A549 (cell line): ENCODE measurements at regions not wholly inside any gene's neighbourhood (a gene's known extent, or its start where the extent isn't known, plus 50 kb on each side); places are given as distances from the start of the nearest gene placed in this dataset.
A peak's percentile ranks its signal among the peaks of the same experiment; 100 is the strongest.

Source experiments
- ATAC-seq, 2 experiments: fragments of 200-7000 bp in 1 of 2; fragments of >200 bp in 1 of 2; cut with Nextera tagmentation in 1 of 2; cut with Tn5 transposase in 1 of 2; 3 replicates each; pipeline versions ENCODE4 v1.8.0 to v1.9.1; 2018 to 2020; ENCODE audit warnings: mild to moderate bottlenecking in 1 of 2, moderate library complexity in 1 of 2
- CTCF ChIA-PET: fragments of 300-600 bp; sonication (Branson Sonifier 250); formaldehyde crosslinking; extraction: SDS; loops from one replicate; lab custom pipeline; 2021; ENCODE audit warnings: antibody characterized with exemption, inconsistent platforms; lab: Yijun Ruan, JAX
- POLR2A ChIA-PET: fragments of 350-600 bp; formaldehyde crosslinking; extraction: SDS; loops from one replicate; lab custom pipeline; 2021; ENCODE audit warnings: antibody characterized with exemption, inconsistent platforms; lab: Yijun Ruan, JAX
- DNase-seq, 2 experiments: peaks; one replicate each; pipeline versions ENCODE4 v3.0.0 to v3.0.0-alpha.2; 2011 to 2016; ENCODE audit warnings: low read depth in 1 of 2, low spot score in 1 of 2
- FAIRE-seq: peaks from 2 replicates; lab custom pipeline; 2011; peaks lifted over from hg19 to GRCh38; lab: Jason Lieb, UNC
- H3K27ac ChIP-seq, 2 experiments: fragments of >200 bp; sonication (Bioruptor Twin); formaldehyde crosslinking; 3 replicates each; pipeline ENCODE4 v1.5.1; 2016 to 2017
- H3K4me1 ChIP-seq: fragments of >200 bp; sonication (Bioruptor Twin); formaldehyde crosslinking; 3 replicates; pipeline ENCODE4 v1.6.1; 2016
- H3K4me2 ChIP-seq: fragments of >200 bp; sonication (Bioruptor Twin); formaldehyde crosslinking; 3 replicates; pipeline ENCODE4 v1.6.1; 2016
- H3K4me3 ChIP-seq: fragments of >200 bp; sonication (Bioruptor Twin); formaldehyde crosslinking; 3 replicates; pipeline ENCODE4 v1.5.1; 2016
- H3K9me3 ChIP-seq: fragments of >200 bp; sonication (Bioruptor Twin); formaldehyde crosslinking; 3 replicates; pipeline ENCODE4 v1.6.1; 2016
- BCL3 ChIP-seq: fragments of >200 bp; sonication (Bioruptor Twin); formaldehyde crosslinking; IDR thresholded peaks from 3 replicates; pipeline ENCODE4 v1.6.1; 2016
- CHD2 ChIP-seq: fragments of 150-350 bp; IDR thresholded peaks from 2 replicates; pipeline ENCODE4 v1.6.1; 2014; ENCODE audit warnings: low read length; ENCODE audit not compliant: partially characterized antibody
- CTCF ChIP-seq: fragments of >200 bp; sonication (Bioruptor Twin); formaldehyde crosslinking; IDR thresholded peaks from 3 replicates; pipeline ENCODE4 v1.5.1; 2016
- E2F6 ChIP-seq: IDR thresholded peaks from 2 replicates; pipeline ENCODE4 v1.6.1; 2012; ENCODE audit warnings: low read depth, borderline replicate concordance
- ELK1 ChIP-seq: fragments of 150-350 bp; IDR thresholded peaks from 2 replicates; pipeline ENCODE4 v1.6.1; 2014; ENCODE audit warnings: low read depth, mild to moderate bottlenecking, low read length
- FOSB ChIP-seq: fragments of 250-450 bp; sonication (Bioruptor Pico); IDR thresholded peaks from 2 replicates; pipeline ENCODE4 v1.5.0; 2020; ENCODE audit warnings: mild to moderate bottlenecking, moderate library complexity
- FOSL2 ChIP-seq, 2 experiments: fragments of 450-650 bp in 1 of 2; fragments of >200 bp in 1 of 2; sonication (Bioruptor Twin) in 1 of 2; formaldehyde crosslinking; IDR thresholded peaks; 2 replicates each; pipeline versions ENCODE4 v1.5.0 to v1.6.1; 2016 to 2020; ENCODE audit warnings: mild to moderate bottlenecking in 1 of 2, moderate library complexity in 1 of 2
- GATA3 ChIP-seq: IDR thresholded peaks from 2 replicates; pipeline ENCODE4 v1.6.1; 2012; ENCODE audit warnings: borderline replicate concordance
- HDAC2 ChIP-seq: fragments of 200-600 bp; sonication (generic); IDR thresholded peaks from 2 replicates; pipeline ENCODE4 v1.6.1; 2016
- HEYL ChIP-seq: fragments of 250-450 bp; sonication (Bioruptor Pico); IDR thresholded peaks from 2 replicates; pipeline ENCODE4 v1.8.0; 2021; ENCODE audit warnings: mild to moderate bottlenecking, moderate library complexity
- HOXB13 ChIP-seq: fragments of 250-450 bp; sonication (Bioruptor Pico); IDR thresholded peaks from 2 replicates; pipeline ENCODE4 v1.5.0; 2020; ENCODE audit warnings: low read depth, mild to moderate bottlenecking, moderate library complexity
- HOXB5 ChIP-seq: fragments of 250-450 bp; sonication (Bioruptor Pico); IDR thresholded peaks from 2 replicates; pipeline ENCODE4 v1.5.0; 2020; ENCODE audit warnings: mild to moderate bottlenecking, moderate library complexity
- KDM5A ChIP-seq: fragments of 200-600 bp; sonication (generic); IDR thresholded peaks from 2 replicates; pipeline ENCODE4 v1.6.1; 2016; ENCODE audit warnings: antibody characterized with exemption, mild to moderate bottlenecking
- MAFK ChIP-seq: fragments of 450-650 bp; IDR thresholded peaks from 2 replicates; pipeline ENCODE4 v1.6.1; 2014; ENCODE audit not compliant: partially characterized antibody
- NFE2L2 ChIP-seq: fragments of 150-350 bp; conservative IDR thresholded peaks from 2 replicates; pipeline ENCODE4 v1.6.1; 2014; ENCODE audit warnings: low read length
- PBX3 ChIP-seq: IDR thresholded peaks from 2 replicates; pipeline ENCODE4 v1.6.1; 2012
- PHF8 ChIP-seq: fragments of 200-600 bp; sonication (generic); IDR thresholded peaks from 2 replicates; pipeline ENCODE4 v1.6.1; 2016; ENCODE audit warnings: low read depth, mild to moderate bottlenecking, antibody characterized with exemption, moderate library complexity, borderline replicate concordance
- SMC3 ChIP-seq: fragments of >200 bp; sonication (Bioruptor Twin); formaldehyde crosslinking; IDR thresholded peaks from 3 replicates; pipeline ENCODE4 v1.6.1; 2018; ENCODE audit warnings: inconsistent platforms
- TFCP2L1 ChIP-seq: fragments of 250-450 bp; sonication (Bioruptor Pico); IDR thresholded peaks from 2 replicates; pipeline ENCODE4 v1.5.0; 2021; ENCODE audit warnings: mild to moderate bottlenecking
- USF2 ChIP-seq: fragments of 450-650 bp; IDR thresholded peaks from 2 replicates; pipeline ENCODE4 v1.6.1; 2014; ENCODE audit warnings: antibody characterized with exemption
- ZNF302 ChIP-seq: fragments of 250-450 bp; sonication (Bioruptor Pico); IDR thresholded peaks from 2 replicates; pipeline ENCODE4 v1.9.0; 2021; ENCODE audit warnings: inconsistent platforms, mild to moderate bottlenecking, moderate library complexity
- WGBS: methylation state at CpG from one replicate; pipeline ENCODE4 v1.1.6; 2017; ENCODE audit errors: missing lambda C conversion rate; 5-methylcytosine and 5-hydroxymethylcytosine counted together

- Histone ChIP-seq H3K27ac (no peak overlapping the region), H3K4me3 (no peak overlapping the region), H3K4me1 (peaks cover 24% of the 10 kb centered on the region), H3K9me3 (no peaks in the 10 kb centered on the region), H3K4me2 (no peak overlapping the region)
- ATAC-seq (no peak), FAIRE-seq (no peak), DNase-seq (no peak)
- POLR2A ChIA-PET: no interaction called here
- TF ChIP-seq USF2 (no peak), CHD2 (no peak), PHF8 (no peak), FOSB (no peak), BCL3 (no peak), NFE2L2 (no peak)
- WGBS: 77% methylated on average over 7 of the region's 7 CpGs
- CTCF ChIA-PET: no interaction called here
Measured at GRCh38 chr12:91988086-91988923, 157.3 kb downstream of the BTG1 start.

- peak overlapping the region; percentile 3 to 44; a peak in 3 of 6 replicates for H3K27ac ChIP-seq
- FAIRE-seq: no peak
Measured at GRCh38 chr12:91986084-91986483, 159.6 kb downstream of the BTG1 start.

More at GRCh38 chr12:91986084-91986483, 159.6 kb downstream of the BTG1 start:
- DNase-seq: peak; percentile 9 to 39
- ATAC-seq: peak; percentile 72 to 79; a peak in 5 of 6 replicates
- TF ChIP-seq SMC3 (no peak), ELK1 (no peak), E2F6 (no peak), TFCP2L1 (no peak), FOSL2 (IDR thresholded peaks at IDR 0.05) (no peak), FOSL2 (CRISPR knock-in tag; IDR thresholded peaks at IDR 0.05) (0 out of 2 replicates have a peak, but pooled peaks have one; percentile 10), MAFK (no peak), NFE2L2 (no peak), HDAC2 (no peak), USF2 (no peak), HOXB5 (CRISPR knock-in tag) (no peak), HOXB13 (no peak), CTCF (no peak), KDM5A (no peak), PBX3 (no peak), ZNF302 (CRISPR knock-in tag) (no peak), GATA3 (peak; percentile 64; the same call in 1 of the 2 replicates), HEYL (no peak)
- WGBS: 4% methylated on average over 2 of the region's 2 CpGs
- Histone ChIP-seq H3K4me3 (no peak overlapping the region), H3K4me2 (peak overlapping the region; percentile 67), H3K4me1 (peaks cover 24% of the 10 kb centered on the region), H3K9me3 (no peaks in the 10 kb centered on the region)
- ChIA-PET CTCF (interaction anchor here (0.8 to 2.6 kb wide), 3 partner anchors 12 to 605 kb away, joined by 3 to 8 read pairs (median 4); no protein-coding TSS in a partner anchor), POLR2A (no interaction called here)
